ENCODE measurements at regions not wholly inside any gene's neighbourhood (a gene's known extent, or its start where the extent isn't known, plus 50 kb on each side); places are given as distances from the start of the nearest gene placed in this dataset.

GRCh38 chr1:104804147-104804546, 1054.4 kb downstream of the AMY1C start:
- no peaks in the 10 kb centered on the region for H3K27me3 ChIP-seq (ENCODE audit: insufficient read depth, low read length)

GRCh38 chr1:104807590-104807989, 1057.9 kb downstream of the AMY1C start:
- Histone ChIP-seq H3K4me3 (ENCODE audit: low read length) (no peak overlapping the region), H3K9me3 (ENCODE audit: low read length) (no peaks in the 10 kb centered on the region), H2AFZ (ENCODE audit: low read depth, low read length) (no peak overlapping the region)

More at GRCh38 chr1:104804147-104804546, 1054.4 kb downstream of the AMY1C start:
- Histone ChIP-seq H3K4me1 (ENCODE audit: insufficient read depth, low read length) (no peaks in the 10 kb centered on the region), H3K4me3 (ENCODE audit: low read length) (no peak overlapping the region), H2AFZ (ENCODE audit: low read depth, low read length) (no peak overlapping the region), H3K36me3 (ENCODE audit: insufficient read depth, low read length) (no peaks in the 10 kb centered on the region), H3K9me3 (ENCODE audit: low read length) (no peaks in the 10 kb centered on the region)

GRCh38 chr1:104825401-104825800, 1075.7 kb downstream of the AMY1C start:
- Histone ChIP-seq H3K9me3 (ENCODE audit: low read length) (no peaks in the 10 kb centered on the region), H3K27me3 (ENCODE audit: insufficient read depth, low read length) (no peaks in the 10 kb centered on the region), H3K4me3 (ENCODE audit: low read length) (no peak overlapping the region), H3K4me1 (ENCODE audit: insufficient read depth, low read length) (no peaks in the 10 kb centered on the region), H3K36me3 (ENCODE audit: insufficient read depth, low read length) (no peaks in the 10 kb centered on the region), H2AFZ (ENCODE audit: low read depth, low read length) (no peak overlapping the region)

More at GRCh38 chr1:104807590-104807989, 1057.9 kb downstream of the AMY1C start:
- H3K27me3 ChIP-seq (ENCODE audit: insufficient read depth, low read length): no peaks in the 10 kb centered on the region
- no peaks in the 10 kb centered on the region for H3K36me3 ChIP-seq (ENCODE audit: insufficient read depth, low read length)
- no peaks in the 10 kb centered on the region for H3K4me1 ChIP-seq (ENCODE audit: insufficient read depth, low read length)

GRCh38 chr1:104830534-104830933, 1080.8 kb downstream of the AMY1C start:
- Histone ChIP-seq H3K4me3 (ENCODE audit: low read length) (no peak overlapping the region), H2AFZ (ENCODE audit: low read depth, low read length) (no peak overlapping the region), H3K36me3 (ENCODE audit: insufficient read depth, low read length) (no peaks in the 10 kb centered on the region), H3K4me1 (ENCODE audit: insufficient read depth, low read length) (no peaks in the 10 kb centered on the region), H3K27me3 (ENCODE audit: insufficient read depth, low read length) (no peaks in the 10 kb centered on the region), H3K9me3 (ENCODE audit: low read length) (no peaks in the 10 kb centered on the region)

- Histone ChIP-seq H3K4me3 (ENCODE audit: low read length) (no peak overlapping the region), H3K9me3 (ENCODE audit: low read length) (no peaks in the 10 kb centered on the region), H2AFZ (ENCODE audit: low read depth, low read length) (no peak overlapping the region), H3K36me3 (ENCODE audit: insufficient read depth, low read length) (no peaks in the 10 kb centered on the region), H3K4me1 (ENCODE audit: insufficient read depth, low read length) (no peaks in the 10 kb centered on the region), H3K27me3 (ENCODE audit: insufficient read depth, low read length) (no peaks in the 10 kb centered on the region)
These were observed 1102.5 kb downstream of the AMY1C start for GRCh38 chr1:104852151-104852550.

- Histone ChIP-seq H2AFZ (ENCODE audit: low read depth, low read length) (no peak overlapping the region), H3K36me3 (ENCODE audit: insufficient read depth, low read length) (no peaks in the 10 kb centered on the region), H3K27me3 (ENCODE audit: insufficient read depth, low read length) (no peaks in the 10 kb centered on the region), H3K9me3 (ENCODE audit: low read length) (no peaks in the 10 kb centered on the region), H3K4me1 (ENCODE audit: insufficient read depth, low read length) (no peaks in the 10 kb centered on the region), H3K4me3 (ENCODE audit: low read length) (no peak overlapping the region)
These were observed 1103.6 kb downstream of the AMY1C start for GRCh38 chr1:104853276-104853675.

- Histone ChIP-seq H3K36me3 (ENCODE audit: insufficient read depth, low read length) (no peaks in the 10 kb centered on the region), H3K9me3 (ENCODE audit: low read length) (no peaks in the 10 kb centered on the region), H3K4me1 (ENCODE audit: insufficient read depth, low read length) (no peaks in the 10 kb centered on the region), H3K27me3 (ENCODE audit: insufficient read depth, low read length) (no peaks in the 10 kb centered on the region), H2AFZ (ENCODE audit: low read depth, low read length) (no peak overlapping the region), H3K4me3 (ENCODE audit: low read length) (no peak overlapping the region)
These were observed 1104.8 kb downstream of the AMY1C start for GRCh38 chr1:104854529-104854928.

- H2AFZ ChIP-seq (ENCODE audit: low read depth, low read length): no peak overlapping the region
- H3K9me3 ChIP-seq (ENCODE audit: low read length): no peaks in the 10 kb centered on the region
- no peaks in the 10 kb centered on the region for H3K4me1 ChIP-seq (ENCODE audit: insufficient read depth, low read length)
- no peaks in the 10 kb centered on the region for H3K36me3 ChIP-seq (ENCODE audit: insufficient read depth, low read length)
- no peaks in the 10 kb centered on the region for H3K27me3 ChIP-seq (ENCODE audit: insufficient read depth, low read length)
- no peak overlapping the region for H3K4me3 ChIP-seq (ENCODE audit: low read length)
These were observed 1105.9 kb downstream of the AMY1C start for GRCh38 chr1:104855550-104855949.

GRCh38 chr1:104856091-104856490, 1106.4 kb downstream of the AMY1C start:
- no peaks in the 10 kb centered on the region for H3K4me1 ChIP-seq (ENCODE audit: insufficient read depth, low read length)
- H3K9me3 ChIP-seq (ENCODE audit: low read length): no peaks in the 10 kb centered on the region
- H3K36me3 ChIP-seq (ENCODE audit: insufficient read depth, low read length): no peaks in the 10 kb centered on the region
- H2AFZ ChIP-seq (ENCODE audit: low read depth, low read length): no peak overlapping the region
- H3K27me3 ChIP-seq (ENCODE audit: insufficient read depth, low read length): no peaks in the 10 kb centered on the region
- H3K4me3 ChIP-seq (ENCODE audit: low read length): no peak overlapping the region

- Histone ChIP-seq H3K9me3 (ENCODE audit: low read length) (no peaks in the 10 kb centered on the region), H3K4me1 (ENCODE audit: insufficient read depth, low read length) (no peaks in the 10 kb centered on the region), H3K27me3 (ENCODE audit: insufficient read depth, low read length) (no peaks in the 10 kb centered on the region)
These were observed 1106.8 kb downstream of the AMY1C start for GRCh38 chr1:104856518-104856917.

GRCh38 chr1:104868794-104869193, 1119.1 kb downstream of the AMY1C start:
- no peak overlapping the region for H2AFZ ChIP-seq (ENCODE audit: low read depth, low read length)
- H3K36me3 ChIP-seq (ENCODE audit: insufficient read depth, low read length): no peaks in the 10 kb centered on the region
- no peaks in the 10 kb centered on the region for H3K27me3 ChIP-seq (ENCODE audit: insufficient read depth, low read length)
- no peaks in the 10 kb centered on the region for H3K9me3 ChIP-seq (ENCODE audit: low read length)
- no peaks in the 10 kb centered on the region for H3K4me1 ChIP-seq (ENCODE audit: insufficient read depth, low read length)
- H3K4me3 ChIP-seq (ENCODE audit: low read length): no peak overlapping the region

More at GRCh38 chr1:104856518-104856917, 1106.8 kb downstream of the AMY1C start:
- Histone ChIP-seq H3K4me3 (ENCODE audit: low read length) (no peak overlapping the region), H2AFZ (ENCODE audit: low read depth, low read length) (no peak overlapping the region), H3K36me3 (ENCODE audit: insufficient read depth, low read length) (no peaks in the 10 kb centered on the region)

- Histone ChIP-seq H3K9me3 (ENCODE audit: low read length) (no peaks in the 10 kb centered on the region), H3K4me3 (ENCODE audit: low read length) (no peak overlapping the region), H3K4me1 (ENCODE audit: insufficient read depth, low read length) (no peaks in the 10 kb centered on the region), H2AFZ (ENCODE audit: low read depth, low read length) (no peak overlapping the region), H3K36me3 (ENCODE audit: insufficient read depth, low read length) (no peaks in the 10 kb centered on the region), H3K27me3 (ENCODE audit: insufficient read depth, low read length) (no peaks in the 10 kb centered on the region)
These were observed 1124.3 kb downstream of the AMY1C start for GRCh38 chr1:104874044-104874443.

GRCh38 chr1:104878203-104878909, 1128.7 kb downstream of the AMY1C start:
- H3K36me3 ChIP-seq (ENCODE audit: insufficient read depth, low read length): no peaks in the 10 kb centered on the region
- no peaks in the 10 kb centered on the region for H3K27me3 ChIP-seq (ENCODE audit: insufficient read depth, low read length)
- no peaks in the 10 kb centered on the region for H3K9me3 ChIP-seq (ENCODE audit: low read length)
- H3K4me1 ChIP-seq (ENCODE audit: insufficient read depth, low read length): no peaks in the 10 kb centered on the region
- H2AFZ ChIP-seq (ENCODE audit: low read depth, low read length): no peak overlapping the region
- H3K4me3 ChIP-seq (ENCODE audit: low read length): no peak overlapping the region

- Histone ChIP-seq H3K4me3 (ENCODE audit: low read length) (no peak overlapping the region), H2AFZ (ENCODE audit: low read depth, low read length) (no peak overlapping the region), H3K27me3 (ENCODE audit: insufficient read depth, low read length) (no peaks in the 10 kb centered on the region), H3K4me1 (ENCODE audit: insufficient read depth, low read length) (no peaks in the 10 kb centered on the region), H3K9me3 (ENCODE audit: low read length) (no peaks in the 10 kb centered on the region), H3K36me3 (ENCODE audit: insufficient read depth, low read length) (no peaks in the 10 kb centered on the region)
These were observed 1135.2 kb downstream of the AMY1C start for GRCh38 chr1:104884939-104885338.
